ENCODE measurements at regions not wholly inside any gene's neighbourhood (a gene's known extent, or its start where the extent isn't known, plus 50 kb on each side); places are given as distances from the start of the nearest gene placed in this dataset.

GRCh38 chr4:152054731-152055130 lies 293.9 kb upstream of the GATB start:
- TF ChIP-seq CTCF (IDR thresholded peaks at IDR 0.05; ENCODE audit: low read depth, low read length) (no peak), POLR2A (IDR thresholded peaks at IDR 0.05; ENCODE audit: extremely low read depth, insufficient read length) (no peak), MYC (IDR thresholded peaks at IDR 0.05; ENCODE audit: low read depth, low read length) (no peak), MAX (IDR thresholded peaks at IDR 0.05; ENCODE audit: low read depth, low read length) (no peak)

Measured in NB4 (cell line).